CD4-positive, alpha-beta T cell (primary cell): ENCODE measurements at regions not wholly inside any gene's neighbourhood (a gene's known extent, or its start where the extent isn't known, plus 50 kb on each side); places are given as distances from the start of the nearest gene placed in this dataset.

Experiments
- ATAC-seq: fragments of 200-7000 bp; cut with Tn5 transposase; one replicate; pipeline ENCODE4 v1.10.0; 2022; ENCODE audit warnings: mild to moderate bottlenecking; ENCODE audit not compliant: poor library complexity
- CTCF ChIA-PET: fragments of 350-600 bp; sonication (Branson Sonifier 250); formaldehyde crosslinking; loops from one replicate; lab custom pipeline; 2021; ENCODE audit warnings: antibody characterized with exemption, inconsistent platforms; lab: Charles Lee
- POLR2A ChIA-PET: fragments of 350-600 bp; sonication (Branson Sonifier 250); formaldehyde crosslinking; loops from one replicate; lab custom pipeline; 2021; ENCODE audit warnings: antibody characterized with exemption, inconsistent platforms; lab: Charles Lee
- DNase-seq, 14 experiments: peaks; one replicate each; pipeline ENCODE4 v3.0.0-alpha.2; 2013 to 2020; ENCODE audit warnings: mixed read lengths in 2 of 14
- H3K27ac ChIP-seq, 2 donors: one replicate each; pipeline versions ENCODE4 v1.5.1 to v1.7.0; 2013; ENCODE audit warnings: low read length in 2 of 2, low read depth in 1 of 2, mild to moderate bottlenecking in 1 of 2
- H3K27me3 ChIP-seq, 2 experiments: 1 replicate in 1 of 2; 2 replicates in 1 of 2; pipeline versions ENCODE4 v1.6.1 to v1.7.0; 2013; ENCODE audit warnings: low read length in 2 of 2, control low read depth in 1 of 2, mild to moderate bottlenecking in 1 of 2, moderate library complexity in 1 of 2; ENCODE audit not compliant: insufficient read depth in 2 of 2, control insufficient read depth in 1 of 2
- H3K36me3 ChIP-seq: one replicate; pipeline ENCODE4 v1.6.1; 2013; ENCODE audit warnings: low read length, control low read depth; ENCODE audit not compliant: insufficient read depth
- H3K4me1 ChIP-seq: one replicate; pipeline ENCODE4 v1.6.1; 2013; ENCODE audit warnings: low read length, control low read depth; ENCODE audit not compliant: insufficient read depth
- H3K4me3 ChIP-seq: one replicate; pipeline ENCODE4 v1.5.1; 2013; ENCODE audit warnings: mild to moderate bottlenecking, low read length, moderate library complexity
- H3K9me3 ChIP-seq, 2 experiments: 1 replicate in 1 of 2; 2 replicates in 1 of 2; pipeline versions ENCODE4 v1.6.1 to v1.7.0; 2013; ENCODE audit warnings: low read length in 2 of 2, mild to moderate bottlenecking in 2 of 2, control low read depth in 1 of 2, moderate library complexity in 1 of 2; ENCODE audit not compliant: control insufficient read depth in 1 of 2, insufficient read depth in 1 of 2
- H3K27ac Mint-ChIP-seq: one replicate; pipeline ENCODE4 v1.8.0; 2020; ENCODE audit warnings: mixed read lengths
- H3K27me3 Mint-ChIP-seq: one replicate; pipeline ENCODE4 v1.8.0; 2021; ENCODE audit warnings: mixed read lengths
- H3K36me3 Mint-ChIP-seq: one replicate; pipeline ENCODE4 v1.8.0; 2021; ENCODE audit warnings: low read depth, mixed read lengths
- H3K4me1 Mint-ChIP-seq: one replicate; pipeline ENCODE4 v1.8.0; 2021; ENCODE audit warnings: low read depth, mixed read lengths
- H3K4me3 Mint-ChIP-seq: one replicate; pipeline ENCODE4 v1.8.0; 2020; ENCODE audit warnings: mild to moderate bottlenecking, mixed read lengths
- H3K9me3 Mint-ChIP-seq: one replicate; pipeline ENCODE4 v1.8.0; 2020; ENCODE audit warnings: mixed read lengths
- CTCF ChIP-seq: fragments of 200-600 bp; IDR thresholded peaks from one replicate; pipeline ENCODE4 v1.8.0; 2022; ENCODE audit warnings: antibody characterized with exemption, mild to moderate bottlenecking
- intact Hi-C, 2 experiments: fragments of 100-400 bp; cut with DNase I in 1 of 2; cut with micrococcal nuclease in 1 of 2; formaldehyde crosslinking; loops; one replicate each; pipeline versions ENCODE4 v1.15.1 to v1.9.0; 2023 to 2025; cut with DNase I, micrococcal nuclease

- intact Hi-C loops, result no loop called here
- DNase-seq (no peak), ATAC-seq (no peak)
- Histone ChIP-seq H3K4me1 (no peaks in the 10 kb centered on the region), H3K27me3 (no peaks in the 10 kb centered on the region), H3K36me3 (no peaks in the 10 kb centered on the region), H3K4me3 (no peak overlapping the region), H3K9me3 (no peaks in the 10 kb centered on the region), H3K27ac (no peak overlapping the region)
- H3K27ac Mint-ChIP-seq, result no peak overlapping the region
- H3K9me3 Mint-ChIP-seq, result peaks cover 19% of the 10 kb centered on the region
- no peaks in the 10 kb centered on the region for H3K27me3 Mint-ChIP-seq
- H3K4me3 Mint-ChIP-seq, result no peak overlapping the region
- no peak for TF ChIP-seq CTCF
- no peaks in the 10 kb centered on the region for H3K4me1 Mint-ChIP-seq
- ChIA-PET POLR2A (no interaction called here), CTCF (interaction anchor here (0.6 kb wide), 1 partner anchor 26 kb away, joined by 3 read pairs; no protein-coding TSS in a partner anchor)
- no peaks in the 10 kb centered on the region for H3K36me3 Mint-ChIP-seq
Measured at GRCh38 chr6:102298051-102298450, 904.5 kb downstream of the GRIK2 start.
